A673 (cell line): ENCODE measurements at regions not wholly inside any gene's neighbourhood (a gene's known extent, or its start where the extent isn't known, plus 50 kb on each side); places are given as distances from the start of the nearest gene placed in this dataset.

Experiments
- BruUV-seq: library from RNA; stranded (reverse); fragments of 400-500 nt; replicated peaks from 2 replicates; lab custom pipeline; 2021; lab: Mats Ljungman, UMichigan
- CTCF ChIA-PET: fragments of 300-600 bp; sonication (Branson Sonifier 250); formaldehyde crosslinking; loops from one replicate; lab custom pipeline; 2022; ENCODE audit warnings: antibody characterized with exemption; lab: Charles Lee
- POLR2A ChIA-PET: fragments of 300-600 bp; sonication (Branson Sonifier 250); formaldehyde crosslinking; loops from one replicate; lab custom pipeline; 2022; ENCODE audit warnings: antibody characterized with exemption; ENCODE audit not compliant: low non-redundant PET; lab: Charles Lee
- DNase-seq: peaks from one replicate; pipeline ENCODE4 v3.0.0-alpha.2; 2015; ENCODE audit warnings: low spot score
- H3K27ac ChIP-seq: fragments of 200-600 bp; sonication (generic); 2 replicates; pipeline ENCODE4 v1.5.1; 2016; ENCODE audit warnings: mixed run types, low read depth, mild to moderate bottlenecking, mixed read lengths, antibody characterized with exemption, low read length; ENCODE audit not compliant: poor library complexity, severe bottlenecking
- H3K27me3 ChIP-seq: fragments of 200-600 bp; sonication (generic); replicated peaks from 2 replicates; pipeline ENCODE4 v1.6.1; 2017; ENCODE audit warnings: mixed run types, low read depth, mild to moderate bottlenecking, mixed read lengths, antibody characterized with exemption, low read length; ENCODE audit not compliant: insufficient read depth, poor library complexity
- H3K36me3 ChIP-seq: fragments of 200-600 bp; sonication (generic); 2 replicates; pipeline ENCODE4 v1.6.1; 2016; ENCODE audit warnings: mixed run types, mild to moderate bottlenecking, mixed read lengths, antibody characterized with exemption, low read length; ENCODE audit not compliant: insufficient read depth, poor library complexity, severe bottlenecking
- H3K4me1 ChIP-seq: fragments of 200-600 bp; sonication (generic); 2 replicates; pipeline ENCODE4 v1.6.1; 2017; ENCODE audit warnings: mixed run types, mild to moderate bottlenecking, mixed read lengths, antibody characterized with exemption, low read length; ENCODE audit not compliant: insufficient read depth, poor library complexity, severe bottlenecking
- H3K4me3 ChIP-seq: fragments of 200-600 bp; sonication (generic); 2 replicates; pipeline ENCODE4 v1.5.1; 2016; ENCODE audit warnings: low read depth, mixed run types, mild to moderate bottlenecking, mixed read lengths, low read length; ENCODE audit not compliant: poor library complexity, severe bottlenecking
- H3K9me3 ChIP-seq: fragments of 200-600 bp; sonication (generic); 2 replicates; pipeline ENCODE4 v1.6.1; 2016; ENCODE audit warnings: mixed run types, low read depth, mild to moderate bottlenecking, mixed read lengths, antibody characterized with exemption, low read length; ENCODE audit not compliant: poor library complexity, severe bottlenecking
- CTCF ChIP-seq: fragments of 300-800, 200-600 bp; sonication (generic); conservative IDR thresholded peaks from 2 replicates; pipeline ENCODE4 v1.5.1; 2017; ENCODE audit warnings: low read depth, mild to moderate bottlenecking, antibody characterized with exemption, low read length, moderate library complexity, mixed read lengths
- EZH2 ChIP-seq: fragments of 200-600 bp; sonication (generic); IDR thresholded peaks from 2 replicates; pipeline ENCODE4 v1.6.1; 2017; ENCODE audit warnings: borderline replicate concordance, low read depth, mild to moderate bottlenecking, mixed read lengths, antibody characterized with exemption, low read length; ENCODE audit not compliant: poor library complexity, severe bottlenecking
- intact Hi-C: fragments of 100-400 bp; cut with micrococcal nuclease; formaldehyde crosslinking; loops from one replicate; pipeline ENCODE4 v1.10.0; 2022; ENCODE audit not compliant: unreplicated experiment

- no peak for TF ChIP-seq CTCF
- TF ChIP-seq EZH2, result no peak
- no peaks in the 10 kb centered on the region for H3K9me3 ChIP-seq
- no peak for DNase-seq
- H3K27me3 ChIP-seq, result no peaks in the 10 kb centered on the region
- POLR2A ChIA-PET, result no interaction called here
- H3K4me1 ChIP-seq, result no peaks in the 10 kb centered on the region
- H3K4me3 ChIP-seq, result no peak overlapping the region
- H3K27ac ChIP-seq, result no peak overlapping the region
- intact Hi-C loops, result no loop called here
- BruUV-seq, result no TSS peak
- H3K36me3 ChIP-seq, result no peaks in the 10 kb centered on the region
- CTCF ChIA-PET, result no interaction called here
These were observed 115.0 kb downstream of the CASP12 start for GRCh38 chr11:104783241-104783640.

GRCh38 chr11:104782377-104782754, 115.9 kb downstream of the CASP12 start:
- no peak for DNase-seq
- CTCF ChIA-PET, result no interaction called here
- H3K9me3 ChIP-seq, result no peaks in the 10 kb centered on the region
- H3K4me1 ChIP-seq, result no peaks in the 10 kb centered on the region
- no peak overlapping the region for H3K4me3 ChIP-seq
- no peak for TF ChIP-seq CTCF
- TF ChIP-seq EZH2, result no peak
- H3K27me3 ChIP-seq, result no peaks in the 10 kb centered on the region
- no TSS peak for BruUV-seq
- POLR2A ChIA-PET, result no interaction called here
- H3K36me3 ChIP-seq, result no peaks in the 10 kb centered on the region
- H3K27ac ChIP-seq, result no peak overlapping the region
- intact Hi-C loops, result no loop called here

GRCh38 chr11:104781719-104782376, 116.4 kb downstream of the CASP12 start:
- Histone ChIP-seq H3K36me3 (no peaks in the 10 kb centered on the region), H3K9me3 (no peaks in the 10 kb centered on the region), H3K4me1 (no peaks in the 10 kb centered on the region), H3K27me3 (no peaks in the 10 kb centered on the region), H3K27ac (no peak overlapping the region), H3K4me3 (no peak overlapping the region)
- intact Hi-C loops, result no loop called here
- no TSS peak for BruUV-seq
- DNase-seq, result no peak
- TF ChIP-seq CTCF (no peak), EZH2 (no peak)
- POLR2A ChIA-PET, result no interaction called here
- CTCF ChIA-PET, result no interaction called here
